Stomach (tissue), 4 donors: ENCODE measurements at regions not wholly inside any gene's neighbourhood (a gene's known extent, or its start where the extent isn't known, plus 50 kb on each side); places are given as distances from the start of the nearest gene placed in this dataset.

Source experiments
- CTCF ChIP-seq, 7 experiments: fragments of 450-650 bp in 4 of 7; fragments of 200-600 bp in 3 of 7; sonication (generic) in 3 of 7; IDR thresholded peaks; one replicate each; pipeline ENCODE4 v1.5.1; 2016 to 2019; ENCODE audit warnings: antibody characterized with exemption in 7 of 7, control low read depth in 2 of 7, mild to moderate bottlenecking in 1 of 7
- EP300 ChIP-seq: sonication (generic); formaldehyde crosslinking; IDR thresholded peaks from one replicate; pipeline ENCODE4 v1.6.1; 2017; ENCODE audit warnings: antibody characterized with exemption
- POLR2A ChIP-seq, 4 donors: fragments of 450-650 bp; IDR thresholded peaks; one replicate each; pipeline ENCODE4 v1.6.1; 2016; ENCODE audit warnings: antibody characterized with exemption in 4 of 4, control low read depth in 2 of 4, mild to moderate bottlenecking in 1 of 4, moderate library complexity in 1 of 4
- POLR2AphosphoS5 ChIP-seq, 3 donors: sonication (generic); formaldehyde crosslinking; IDR thresholded peaks; one replicate each; pipeline ENCODE4 v1.6.1; 2016; ENCODE audit warnings: antibody characterized with exemption in 3 of 3

DNA sequence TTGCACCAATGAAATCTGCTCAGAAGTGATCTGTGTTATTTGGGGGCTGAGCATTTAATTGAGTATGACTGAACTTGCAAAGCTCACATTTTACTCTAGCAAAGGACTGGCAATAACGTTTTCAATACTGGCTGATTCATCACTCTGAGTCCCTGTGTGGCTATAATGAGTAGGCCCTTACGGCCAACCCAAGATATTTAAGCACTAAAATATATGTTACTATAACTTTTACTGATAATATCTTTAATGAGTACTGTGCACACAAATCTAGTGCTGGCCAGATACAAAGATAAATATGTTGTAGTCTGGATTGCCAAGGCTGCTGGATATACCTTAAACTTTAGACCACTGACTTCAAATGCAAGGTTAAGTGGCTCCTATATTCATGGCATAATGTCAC, 436.4 kb upstream of the KCNMB2 start:
- TF ChIP-seq POLR2A (IDR thresholded peaks at IDR 0.05): no peak
- TF ChIP-seq CTCF (IDR thresholded peaks at IDR 0.05): no peak
- TF ChIP-seq POLR2AphosphoS5 (IDR thresholded peaks at IDR 0.05): no peak
- no peak for TF ChIP-seq EP300
